ENCODE measurements at regions not wholly inside any gene's neighbourhood (a gene's known extent, or its start where the extent isn't known, plus 50 kb on each side); places are given as distances from the start of the nearest gene placed in this dataset.
"Not testable (repeated sequence)": the region's sequence is repeated elsewhere in the genome, so short reads cannot be mapped to it uniquely, and the experiment has no call there.

DNA sequence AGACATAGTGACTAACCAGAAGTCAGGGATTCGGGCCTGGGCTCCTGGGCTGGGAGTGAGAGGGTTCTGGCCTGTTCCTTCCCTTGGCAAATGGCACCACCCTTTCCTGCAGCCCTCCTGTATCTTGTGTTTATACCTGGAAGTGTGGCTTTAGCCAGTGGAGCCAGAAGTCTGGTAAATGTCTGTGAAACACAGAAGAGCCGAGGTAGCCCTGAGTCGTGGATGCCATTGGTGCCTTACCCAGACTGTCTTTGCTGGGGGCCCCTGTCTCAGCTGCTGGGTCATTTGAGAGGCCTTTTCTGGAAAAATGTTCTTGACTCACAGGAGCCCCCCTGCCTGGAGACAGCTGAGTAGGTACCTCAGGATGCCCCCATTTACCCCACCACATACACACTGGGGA, 95.7 kb upstream of the BASP1 start:
- Mint-ChIP-seq H3K4me1 (no peaks in the 10 kb centered on the region), H3K9me3 (peaks cover 15% of the 10 kb centered on the region), H3K36me3 (no peaks in the 10 kb centered on the region), H3K27ac (no peak overlapping the region), H3K4me3 (no peak overlapping the region)
- DNase-seq (ENCODE audit: low spot score in 2 of 2) (no peak), ATAC-seq (peak; percentile 11)

DNA sequence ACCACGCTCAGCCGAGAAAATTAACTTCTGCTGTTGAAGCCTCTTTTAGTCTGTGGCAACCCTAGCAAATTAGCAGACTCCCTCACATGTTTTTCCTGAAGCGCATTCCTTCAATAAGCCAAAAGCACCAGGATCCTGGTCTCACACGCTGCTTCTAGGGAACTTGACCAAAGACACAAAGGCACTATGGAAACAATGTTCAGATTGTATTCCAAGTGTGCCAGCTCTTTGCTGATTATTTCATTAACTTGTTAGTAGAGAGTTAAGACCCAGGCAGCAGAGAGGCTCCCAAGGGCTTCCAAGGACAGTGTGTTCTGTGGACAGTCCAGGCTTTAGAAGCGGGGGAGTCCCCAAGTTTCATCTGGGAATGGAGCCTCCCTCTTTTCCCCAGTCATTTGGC, 94.4 kb upstream of the BASP1 start:
- Mint-ChIP-seq H3K27ac (no peak overlapping the region), H3K4me1 (no peaks in the 10 kb centered on the region), H3K9me3 (peaks cover 15% of the 10 kb centered on the region), H3K36me3 (no peaks in the 10 kb centered on the region), H3K4me3 (no peak overlapping the region)
- no peak for DNase-seq (ENCODE audit: low spot score in 2 of 2)
- no peak for ATAC-seq

DNA sequence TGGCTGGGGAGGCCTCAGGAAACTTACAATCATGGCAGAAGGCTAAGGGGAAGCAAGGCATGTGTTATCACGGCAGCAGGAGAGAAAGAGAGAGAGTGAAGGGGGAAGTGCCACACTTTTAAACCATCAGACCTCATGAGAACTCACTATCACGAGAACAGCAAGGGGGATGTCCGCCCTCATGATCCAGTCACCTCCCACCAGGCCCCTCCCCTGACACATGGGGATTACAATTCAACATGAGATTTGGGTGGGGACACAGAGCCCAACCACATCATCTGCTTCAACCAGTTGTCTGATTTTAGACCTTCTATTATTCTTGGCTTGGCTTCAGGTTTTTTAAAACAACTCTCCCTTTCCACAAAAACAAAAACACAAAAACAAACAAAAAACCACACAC, 93.7 kb upstream of the BASP1 start:
- ATAC-seq; H3K36me3 Mint-ChIP-seq; DNase-seq (ENCODE audit: low spot score in 2 of 2); H3K4me1 Mint-ChIP-seq; H3K4me3 Mint-ChIP-seq; H3K27ac Mint-ChIP-seq: not testable (repeated sequence)
- peaks cover 10% of the 10 kb centered on the region for H3K9me3 Mint-ChIP-seq

DNA sequence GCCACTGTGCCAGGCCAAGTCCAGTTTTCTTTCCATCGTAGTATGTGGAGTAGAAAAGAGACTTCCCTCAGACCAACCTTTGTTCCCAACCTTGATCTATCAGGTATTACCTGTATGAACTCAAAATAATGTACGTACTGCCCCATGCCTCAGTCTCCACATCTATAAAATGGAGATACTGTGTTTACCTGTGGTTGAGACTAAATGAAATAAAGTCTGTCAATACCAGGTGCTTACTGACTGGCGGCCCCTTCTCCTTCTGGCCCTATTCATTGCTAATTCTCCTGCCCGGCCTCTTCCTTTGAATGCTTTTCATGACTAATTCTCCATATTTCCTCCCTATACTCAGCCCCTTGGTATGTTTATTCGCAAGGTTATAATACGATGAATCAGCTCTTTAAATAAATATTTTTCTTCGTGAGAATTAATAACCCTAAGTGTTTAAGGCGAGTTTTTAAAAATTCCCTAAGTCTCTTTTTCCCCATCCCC, 89.6 kb upstream of the BASP1 start:
- H3K9me3 Mint-ChIP-seq, result peaks cover 6% of the 10 kb centered on the region
- no peaks in the 10 kb centered on the region for H3K4me1 Mint-ChIP-seq
- no peak for ATAC-seq
- no peak overlapping the region for H3K4me3 Mint-ChIP-seq
- H3K27ac Mint-ChIP-seq, result no peak overlapping the region
- DNase-seq (ENCODE audit: low spot score in 2 of 2), result no peak
- H3K36me3 Mint-ChIP-seq, result no peaks in the 10 kb centered on the region

DNA sequence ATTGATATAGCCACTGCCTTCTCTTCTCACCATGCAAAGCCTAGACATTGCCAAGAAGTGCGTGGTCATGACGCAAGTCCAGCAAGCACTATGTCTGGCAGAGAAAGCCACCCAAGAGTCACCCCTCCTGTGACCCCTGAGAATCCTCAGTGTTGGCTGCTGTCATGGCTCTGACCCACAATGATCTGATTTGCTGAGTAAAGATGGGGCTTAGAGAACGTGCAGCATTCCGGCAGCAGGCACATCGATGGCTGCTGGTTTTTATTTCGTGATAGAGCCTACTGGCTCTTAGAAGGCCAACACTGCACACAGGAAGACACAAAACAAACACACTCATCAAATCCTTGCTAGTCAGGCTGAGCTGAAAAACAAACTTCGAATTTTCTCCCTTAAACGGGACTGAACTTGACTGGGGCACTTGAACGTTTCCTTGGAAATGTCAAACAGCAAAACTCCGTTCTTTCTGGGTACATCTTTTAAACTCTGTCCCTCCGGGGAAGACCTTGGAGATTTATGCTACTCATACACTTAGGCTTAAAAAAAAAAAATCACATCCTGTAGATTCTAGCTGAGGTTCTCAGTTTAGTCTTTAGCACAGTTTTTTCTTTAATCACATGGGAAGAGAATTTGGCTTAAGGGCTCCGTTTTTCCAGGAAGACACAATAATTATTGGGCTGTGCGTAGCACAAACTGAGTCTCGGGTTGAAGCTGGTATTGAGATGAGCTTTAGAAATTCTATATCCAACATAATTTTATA, 88.2 kb upstream of the BASP1 start:
- H3K4me3 Mint-ChIP-seq, result no peak overlapping the region
- peaks cover 3% of the 10 kb centered on the region for H3K9me3 Mint-ChIP-seq
- DNase-seq (ENCODE audit: low spot score in 2 of 2), result no peak
- H3K4me1 Mint-ChIP-seq, result no peaks in the 10 kb centered on the region
- H3K36me3 Mint-ChIP-seq, result no peaks in the 10 kb centered on the region
- no peak for ATAC-seq
- H3K27ac Mint-ChIP-seq, result no peak overlapping the region

DNA sequence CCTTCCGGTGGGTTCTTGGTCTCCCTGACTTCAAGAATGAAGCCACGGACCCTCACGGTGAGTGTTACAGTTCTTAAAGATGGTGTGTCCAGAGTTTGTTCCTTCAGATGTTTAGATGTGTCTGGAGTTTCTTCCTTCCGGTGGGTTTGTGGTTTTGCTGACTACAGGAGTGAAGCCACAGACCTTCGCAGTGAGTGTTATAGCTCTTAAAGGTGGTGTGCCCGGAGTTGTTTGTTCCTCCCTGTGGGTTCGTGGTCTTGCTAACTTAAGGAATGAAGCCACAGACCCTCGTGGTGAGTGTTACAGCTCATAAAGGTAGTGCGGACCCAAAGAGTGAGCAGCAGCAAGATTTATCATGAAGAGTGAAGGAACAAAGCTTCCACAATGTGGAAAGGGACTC, 87.1 kb upstream of the BASP1 start:
- DNase-seq (ENCODE audit: low spot score in 2 of 2); H3K36me3 Mint-ChIP-seq; H3K27ac Mint-ChIP-seq; H3K4me3 Mint-ChIP-seq; H3K4me1 Mint-ChIP-seq; ATAC-seq; H3K9me3 Mint-ChIP-seq: not testable (repeated sequence)

DNA sequence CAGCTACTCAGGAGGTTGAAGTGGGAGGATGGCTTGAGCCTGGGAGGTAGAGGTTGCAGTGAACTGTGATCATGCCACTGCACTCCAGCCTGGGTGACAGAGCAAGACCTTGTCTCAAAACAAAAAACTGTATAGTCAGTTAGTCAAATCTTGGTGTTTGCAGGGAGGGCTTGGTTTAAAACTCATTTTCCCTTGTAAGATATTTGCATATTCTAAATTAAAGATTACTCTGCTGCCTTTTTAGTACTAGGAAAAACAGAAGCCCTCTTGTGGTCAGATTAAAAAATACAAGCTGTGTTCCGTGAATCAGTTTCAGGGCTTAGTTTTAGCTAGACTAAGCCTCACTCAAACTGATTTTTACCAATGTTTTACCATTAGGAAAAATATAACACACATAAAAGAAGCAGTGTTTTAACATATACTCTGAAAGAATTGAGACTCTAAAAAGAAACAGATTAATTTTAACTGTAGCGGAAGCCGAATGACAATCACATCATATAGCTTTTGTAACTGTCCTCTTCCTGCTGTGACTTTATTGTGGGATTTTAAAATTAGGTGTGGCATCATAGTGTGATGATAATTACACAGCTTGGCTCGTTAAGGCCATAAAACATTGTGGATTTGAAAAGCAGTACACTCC, 84.9 kb upstream of the BASP1 start:
- DNase-seq (ENCODE audit: low spot score in 2 of 2) (no peak), ATAC-seq (no peak)
- Mint-ChIP-seq H3K4me1 (no peaks in the 10 kb centered on the region), H3K9me3 (no peaks in the 10 kb centered on the region), H3K36me3 (no peaks in the 10 kb centered on the region), H3K27ac (no peak overlapping the region), H3K4me3 (no peak overlapping the region)

DNA sequence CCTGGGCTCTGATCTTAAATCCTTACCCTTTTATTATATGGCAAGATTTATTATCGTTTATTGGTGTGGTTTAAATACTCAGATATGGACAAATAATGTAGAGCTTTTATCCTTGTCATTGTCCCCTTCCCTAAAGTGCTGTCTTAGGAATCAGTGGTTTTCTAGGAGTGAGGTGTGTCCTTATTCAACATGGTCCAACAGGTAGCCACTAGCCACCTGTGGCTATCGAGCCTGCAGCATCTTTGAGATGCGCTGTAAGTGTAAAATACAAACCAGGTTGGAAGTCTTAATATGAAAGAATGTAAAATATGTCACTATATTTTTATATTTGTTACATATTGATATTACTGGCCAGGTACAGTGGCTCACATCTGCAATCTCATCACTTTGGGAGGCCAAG, 82.4 kb upstream of the BASP1 start:
- Mint-ChIP-seq H3K4me1 (no peaks in the 10 kb centered on the region), H3K9me3 (no peaks in the 10 kb centered on the region), H3K27ac (no peak overlapping the region), H3K4me3 (no peak overlapping the region), H3K36me3 (no peaks in the 10 kb centered on the region)
- no peak for DNase-seq (ENCODE audit: low spot score in 2 of 2)
- no peak for ATAC-seq

DNA sequence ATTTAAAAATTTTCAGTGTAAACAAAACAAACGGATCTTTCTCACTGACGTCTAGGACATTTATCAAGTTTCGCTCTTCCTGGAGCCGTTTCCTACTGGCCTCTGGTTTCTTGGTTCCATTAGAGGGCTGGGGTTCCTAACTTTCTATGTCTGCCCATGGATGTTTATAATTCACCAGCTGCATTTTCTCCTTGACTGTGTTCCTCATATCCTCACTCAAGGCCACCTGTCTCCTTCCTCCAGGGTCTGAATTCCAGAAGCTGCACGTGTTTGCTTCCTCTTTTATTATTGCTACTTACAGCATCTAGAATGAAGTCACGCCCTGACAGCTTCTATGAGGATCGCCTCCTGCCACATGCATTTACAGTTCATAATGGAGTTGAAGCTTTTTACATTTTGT, 74.1 kb upstream of the BASP1 start:
- H3K4me3 Mint-ChIP-seq, result no peak overlapping the region
- ATAC-seq (no peak), DNase-seq (ENCODE audit: low spot score in 2 of 2) (no peak)
- H3K36me3 Mint-ChIP-seq, result no peaks in the 10 kb centered on the region
- H3K9me3 Mint-ChIP-seq, result peaks cover 4% of the 10 kb centered on the region
- no peaks in the 10 kb centered on the region for H3K4me1 Mint-ChIP-seq
- no peak overlapping the region for H3K27ac Mint-ChIP-seq

DNA sequence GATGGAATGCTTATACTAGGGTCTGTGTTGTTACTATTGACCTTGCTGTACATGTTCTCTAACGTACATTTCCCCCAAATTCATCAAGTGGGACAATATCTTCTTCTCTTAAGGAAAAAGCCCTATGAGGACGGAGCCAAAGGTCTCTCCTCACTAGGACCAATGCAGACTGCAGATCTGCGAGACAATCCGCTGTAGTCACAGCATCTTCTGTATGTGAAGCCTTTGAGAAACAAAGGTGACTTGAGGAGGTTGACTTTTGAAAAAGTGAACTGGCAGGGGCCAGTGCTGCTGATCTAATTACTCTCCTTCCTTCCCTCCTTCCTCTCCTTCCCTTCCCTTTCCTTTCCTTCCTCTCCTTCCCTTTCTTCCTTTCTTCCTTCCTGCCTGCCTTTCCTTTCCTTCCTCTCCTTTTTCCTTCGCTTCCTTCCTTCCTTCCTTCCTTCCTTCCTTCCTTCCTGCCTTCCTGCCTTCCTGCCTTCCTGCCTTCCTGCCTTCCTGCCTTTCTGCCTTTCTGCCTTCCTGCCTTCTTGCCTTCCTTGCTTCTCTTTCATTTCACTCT, 71.1 kb upstream of the BASP1 start:
- peaks cover 4% of the 10 kb centered on the region for H3K9me3 Mint-ChIP-seq
- no peaks in the 10 kb centered on the region for H3K4me1 Mint-ChIP-seq
- H3K4me3 Mint-ChIP-seq, result no peak overlapping the region
- H3K36me3 Mint-ChIP-seq, result no peaks in the 10 kb centered on the region
- H3K27ac Mint-ChIP-seq, result no peak overlapping the region
- DNase-seq (ENCODE audit: low spot score in 2 of 2) (no peak), ATAC-seq (no peak)

DNA sequence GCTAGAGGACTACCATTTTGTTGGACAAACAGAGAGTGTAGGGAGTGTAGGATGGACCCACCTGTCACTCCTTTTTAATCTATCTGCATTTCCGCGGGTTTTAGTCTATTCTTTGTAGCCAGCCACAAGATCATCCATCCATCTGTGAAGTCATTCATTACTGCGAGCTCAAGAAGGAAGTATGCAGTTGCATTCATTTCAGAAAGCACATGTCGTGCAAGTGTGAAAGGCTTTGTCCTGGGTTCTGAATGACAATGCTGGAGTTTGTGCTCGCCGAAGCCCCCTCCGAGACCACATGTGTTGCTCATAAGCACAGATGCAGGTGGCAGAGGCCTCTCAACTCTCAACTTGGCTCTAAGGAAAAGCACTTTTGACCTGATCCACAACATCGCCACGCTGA, 70.3 kb upstream of the BASP1 start:
- Mint-ChIP-seq H3K9me3 (peaks cover 3% of the 10 kb centered on the region), H3K4me1 (no peaks in the 10 kb centered on the region), H3K4me3 (no peak overlapping the region), H3K36me3 (no peaks in the 10 kb centered on the region), H3K27ac (no peak overlapping the region)
- ATAC-seq (no peak), DNase-seq (ENCODE audit: low spot score in 2 of 2) (no peak)

DNA sequence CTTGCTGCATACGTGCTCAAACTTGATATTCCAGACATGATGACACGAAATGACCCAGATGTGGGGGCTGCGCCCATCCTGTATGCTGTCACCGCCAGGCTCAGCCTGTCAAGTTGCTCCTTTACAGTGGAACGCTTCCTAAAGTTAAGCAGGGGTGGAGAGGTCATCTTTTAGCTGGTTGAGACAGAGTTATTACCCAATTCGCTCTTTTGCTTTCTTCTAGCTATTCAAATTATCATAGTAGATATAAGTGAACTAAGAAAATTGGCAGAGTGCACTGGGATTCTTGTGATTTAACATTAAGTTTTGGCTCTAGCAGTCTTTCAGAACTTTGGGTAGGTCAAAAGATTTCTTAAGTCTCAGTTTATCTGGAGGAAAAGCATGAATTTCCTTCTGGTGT, 69.8 kb upstream of the BASP1 start:
- DNase-seq (ENCODE audit: low spot score in 2 of 2) (no peak), ATAC-seq (no peak)
- Mint-ChIP-seq H3K27ac (no peak overlapping the region), H3K36me3 (no peaks in the 10 kb centered on the region), H3K4me3 (no peak overlapping the region), H3K9me3 (no peaks in the 10 kb centered on the region), H3K4me1 (no peaks in the 10 kb centered on the region)

DNA sequence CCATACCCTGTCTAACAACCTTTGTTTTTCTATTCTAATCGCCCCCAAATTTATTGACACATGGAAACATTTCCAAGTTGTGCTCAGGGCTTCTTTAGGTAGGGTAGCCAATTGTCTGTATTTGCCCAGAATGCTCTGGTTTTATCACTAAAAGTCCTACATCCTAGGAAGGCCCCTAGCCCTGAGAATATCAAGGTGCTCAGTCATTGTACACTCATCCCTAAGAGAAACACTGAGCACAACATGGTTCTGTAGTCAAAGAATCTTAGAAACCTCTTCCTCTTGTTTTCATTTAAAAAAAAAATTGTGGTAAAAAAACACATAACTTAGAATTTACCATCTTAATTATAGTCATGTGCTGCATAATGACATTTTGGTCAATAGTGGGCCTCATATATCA, 69.0 kb upstream of the BASP1 start:
- Mint-ChIP-seq H3K36me3 (no peaks in the 10 kb centered on the region), H3K4me1 (no peaks in the 10 kb centered on the region), H3K27ac (no peak overlapping the region), H3K4me3 (no peak overlapping the region), H3K9me3 (peaks cover 3% of the 10 kb centered on the region)
- DNase-seq (ENCODE audit: low spot score in 2 of 2) (no peak), ATAC-seq (no peak)

DNA sequence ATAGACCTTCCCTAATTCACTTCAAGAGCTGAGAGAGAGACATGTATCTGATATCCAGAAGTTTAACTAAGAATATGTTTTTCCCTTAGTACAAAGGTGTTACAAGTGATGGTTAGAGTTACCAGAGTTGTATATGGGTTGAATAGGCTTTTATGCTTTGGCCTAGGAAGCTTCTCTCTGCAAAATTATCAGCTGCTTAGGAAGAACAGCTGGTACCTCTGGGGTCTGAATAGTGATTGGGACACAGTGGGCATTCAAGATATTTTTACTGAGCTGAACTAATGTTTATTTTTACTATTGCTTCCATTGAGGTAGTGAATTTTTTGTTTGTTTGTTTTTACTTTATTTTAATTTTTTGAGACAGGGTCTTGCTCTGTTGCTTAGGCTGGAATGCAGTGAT, 67.6 kb upstream of the BASP1 start:
- H3K27ac Mint-ChIP-seq, result no peak overlapping the region
- H3K9me3 Mint-ChIP-seq, result peaks cover 7% of the 10 kb centered on the region
- ATAC-seq (no peak), DNase-seq (ENCODE audit: low spot score in 2 of 2) (no peak)
- no peak overlapping the region for H3K4me3 Mint-ChIP-seq
- H3K36me3 Mint-ChIP-seq, result no peaks in the 10 kb centered on the region
- H3K4me1 Mint-ChIP-seq, result no peaks in the 10 kb centered on the region

DNA sequence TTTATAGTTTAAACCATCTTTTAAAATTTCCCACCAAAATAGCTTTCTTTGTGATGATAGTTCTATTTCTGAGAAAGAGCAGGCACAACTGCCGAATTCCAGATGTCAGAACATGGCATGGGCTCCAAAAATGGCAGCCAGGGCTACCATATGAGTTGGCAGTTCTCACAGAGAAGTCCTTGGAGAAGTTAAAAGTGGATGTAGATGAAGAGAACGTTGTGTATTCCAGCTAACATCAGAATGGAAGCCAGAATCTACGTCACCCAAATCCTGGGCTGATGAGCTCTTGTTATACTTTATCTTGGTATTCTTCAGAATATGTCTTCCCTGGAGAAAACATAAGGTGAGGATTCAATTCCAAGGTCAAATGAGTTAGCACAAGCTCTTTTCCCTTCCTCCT, 66.9 kb upstream of the BASP1 start:
- Mint-ChIP-seq H3K4me1 (no peaks in the 10 kb centered on the region), H3K27ac (no peak overlapping the region), H3K4me3 (no peak overlapping the region), H3K36me3 (no peaks in the 10 kb centered on the region), H3K9me3 (peaks cover 10% of the 10 kb centered on the region)
- DNase-seq (ENCODE audit: low spot score in 2 of 2), result no peak
- ATAC-seq, result no peak

DNA sequence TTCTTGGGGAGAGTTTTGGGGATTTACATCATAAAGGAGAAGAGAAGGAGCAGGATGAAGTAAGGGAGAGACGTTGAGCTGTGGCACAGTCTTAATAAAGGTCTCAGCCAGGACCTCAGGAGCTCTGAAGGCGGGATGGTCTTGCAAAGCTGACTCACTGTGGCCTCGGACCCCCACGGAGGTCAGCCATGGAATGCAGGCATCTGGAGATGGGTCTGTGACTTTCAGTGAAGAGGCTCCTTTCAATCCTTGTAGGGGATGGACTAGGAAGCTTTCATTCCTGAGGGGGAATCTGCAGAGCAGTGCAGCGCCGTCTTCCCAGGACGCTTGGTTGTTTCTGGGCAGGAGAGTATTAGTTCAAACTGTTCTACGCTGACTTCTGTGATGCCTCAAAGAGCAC, 65.7 kb upstream of the BASP1 start:
- Mint-ChIP-seq H3K4me1 (no peaks in the 10 kb centered on the region), H3K9me3 (peaks cover 12% of the 10 kb centered on the region), H3K27ac (no peak overlapping the region), H3K36me3 (no peaks in the 10 kb centered on the region), H3K4me3 (no peak overlapping the region)
- ATAC-seq (no peak), DNase-seq (ENCODE audit: low spot score in 2 of 2) (no peak)

Data from stimulated activated effector memory CD8-positive, alpha-beta T cell treated with anti-CD3 and anti-CD28 coated beads, Interleukin-12 subunit alpha, Interleukin-12 subunit beta, amount 100 ng/mL, for 72 hours (primary cell).